ENCODE measurements at regions not wholly inside any gene's neighbourhood (a gene's known extent, or its start where the extent isn't known, plus 50 kb on each side); places are given as distances from the start of the nearest gene placed in this dataset.
"Not testable (repeated sequence)": the region's sequence is repeated elsewhere in the genome, so short reads cannot be mapped to it uniquely, and the experiment has no call there.

- DNase-seq (ENCODE audit: low spot score): no peak
These were observed 136.2 kb upstream of the DUSP10 start for GRCh38 chr1:221878134-221878533.

- no peak for DNase-seq (ENCODE audit: low spot score)
These were observed 135.4 kb upstream of the DUSP10 start for GRCh38 chr1:221877311-221877710.

- no peak for DNase-seq (ENCODE audit: low spot score)
These were observed 133.1 kb upstream of the DUSP10 start for GRCh38 chr1:221875004-221875330.

GRCh38 chr1:221874285-221875003 lies 132.6 kb upstream of the DUSP10 start:
- DNase-seq (ENCODE audit: low spot score): no peak

GRCh38 chr1:221873673-221874072 lies 131.8 kb upstream of the DUSP10 start:
- DNase-seq (ENCODE audit: low spot score): no peak

GRCh38 chr1:221871056-221871455 lies 129.2 kb upstream of the DUSP10 start:
- no peak for DNase-seq (ENCODE audit: low spot score)

- no peak for DNase-seq (ENCODE audit: low spot score)
These were observed 127.9 kb upstream of the DUSP10 start for GRCh38 chr1:221869779-221870178.

- no peak for DNase-seq (ENCODE audit: low spot score)
These were observed 126.9 kb upstream of the DUSP10 start for GRCh38 chr1:221868593-221869303.

GRCh38 chr1:221867003-221867402 lies 125.1 kb upstream of the DUSP10 start:
- no peak for DNase-seq (ENCODE audit: low spot score)

- no peak for DNase-seq (ENCODE audit: low spot score)
These were observed 123.9 kb upstream of the DUSP10 start for GRCh38 chr1:221865808-221866207.

- no peak for DNase-seq (ENCODE audit: low spot score)
These were observed 121.7 kb upstream of the DUSP10 start for GRCh38 chr1:221863635-221864034.

- DNase-seq (ENCODE audit: low spot score): no peak
These were observed 121.1 kb upstream of the DUSP10 start for GRCh38 chr1:221862971-221863370.

GRCh38 chr1:221858818-221859611 lies 117.1 kb upstream of the DUSP10 start:
- no peak for DNase-seq (ENCODE audit: low spot score)

GRCh38 chr1:221857094-221857444 lies 115.2 kb upstream of the DUSP10 start:
- DNase-seq (ENCODE audit: low spot score): not testable (repeated sequence)

- DNase-seq (ENCODE audit: low spot score): no peak
These were observed 114.6 kb upstream of the DUSP10 start for GRCh38 chr1:221856228-221857093.

GRCh38 chr1:221855156-221855555 lies 113.3 kb upstream of the DUSP10 start:
- DNase-seq (ENCODE audit: low spot score): no peak

- DNase-seq (ENCODE audit: low spot score): no peak
These were observed 109.4 kb upstream of the DUSP10 start for GRCh38 chr1:221851336-221851735.

- DNase-seq (ENCODE audit: low spot score): no peak
These were observed 108.7 kb upstream of the DUSP10 start for GRCh38 chr1:221850470-221851187.

- no peak for DNase-seq (ENCODE audit: low spot score)
These were observed 108.0 kb upstream of the DUSP10 start for GRCh38 chr1:221849897-221850296.

- DNase-seq (ENCODE audit: low spot score): no peak
These were observed 107.2 kb upstream of the DUSP10 start for GRCh38 chr1:221849110-221849509.

GRCh38 chr1:221847676-221848075 lies 105.8 kb upstream of the DUSP10 start:
- DNase-seq (ENCODE audit: low spot score): no peak

All from hematopoietic multipotent progenitor cell treated with erythropoietin and hydrocortisone succinate and interleukin-3 and kit ligand, for 17 days (in vitro differentiated cells).